Activated CD4-positive, alpha-beta T cell treated with anti-CD3 and anti-CD28 coated beads, Interleukin-10, Interleukin-2, amounts not matched to agents 100 ng/mL and 50 ng/mL, durations not matched to agents 16 hours and 8 hours (primary cell): ENCODE measurements at regions not wholly inside any gene's neighbourhood (a gene's known extent, or its start where the extent isn't known, plus 50 kb on each side); places are given as distances from the start of the nearest gene placed in this dataset.

Experiments used
- DNase-seq: peaks from one replicate; pipeline ENCODE4 v3.0.0-alpha.2; 2020

DNA sequence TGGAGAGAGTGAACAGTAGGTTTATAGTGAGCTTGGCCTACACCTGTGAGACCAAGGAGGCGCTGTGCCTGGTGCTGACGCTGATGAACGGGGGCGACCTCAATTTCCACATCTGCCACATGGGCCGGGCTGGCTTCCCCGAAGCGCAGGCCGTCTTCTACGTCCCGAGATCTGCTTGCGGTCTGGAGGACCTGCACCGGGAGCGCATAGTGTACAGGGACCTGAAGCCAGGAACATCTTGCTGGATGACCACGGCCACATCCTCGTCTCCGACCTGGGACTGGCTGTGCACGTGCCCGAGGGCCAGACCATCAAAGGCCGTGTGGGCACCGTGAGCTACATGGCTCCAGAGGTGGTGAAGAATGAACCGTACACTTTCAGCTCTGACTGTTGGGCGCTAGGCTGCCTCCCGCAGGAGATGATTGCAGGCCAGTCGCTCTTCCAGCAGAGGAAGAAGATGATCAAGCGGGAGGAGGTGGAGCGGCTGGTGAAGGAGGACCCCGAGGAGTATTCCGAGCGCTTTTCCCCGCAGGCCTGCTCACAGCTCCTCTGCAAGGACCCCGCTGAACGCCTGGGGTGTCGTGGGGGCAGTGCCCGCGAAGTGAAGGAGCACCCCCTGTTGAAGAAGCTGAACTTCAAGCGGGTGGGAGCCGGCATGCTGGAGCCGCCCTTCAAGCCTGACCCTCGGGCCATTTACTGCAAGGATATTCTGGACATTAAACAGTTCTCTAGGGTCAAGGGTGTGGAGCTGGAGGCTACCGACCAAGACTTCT is 139.0 kb downstream of the ZDHHC20 start:
- DNase-seq: no peak

GRCh38 chr13:21320642-21321034 is 138.5 kb downstream of the ZDHHC20 start:
- DNase-seq: no peak

DNA sequence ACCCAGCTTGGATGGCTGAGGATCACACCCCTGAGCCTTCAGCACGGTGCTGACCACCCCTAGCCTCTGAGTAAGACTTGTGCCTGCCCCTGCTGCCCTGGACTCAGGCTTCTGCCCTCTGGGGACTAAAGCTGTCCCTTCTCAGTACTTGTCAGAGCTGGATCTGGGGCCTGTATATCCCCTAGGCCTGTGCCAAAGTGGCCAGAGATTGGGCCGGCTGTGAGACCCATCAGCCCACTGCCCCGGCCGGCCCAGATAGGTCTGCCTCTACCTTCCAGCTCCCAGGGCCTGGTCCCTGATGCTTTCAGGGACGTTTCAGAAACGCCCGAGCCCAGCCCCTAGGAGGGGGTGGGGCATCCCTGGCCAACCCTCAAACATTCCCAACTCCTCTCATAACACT is 137.8 kb downstream of the ZDHHC20 start:
- no peak for DNase-seq

DNA sequence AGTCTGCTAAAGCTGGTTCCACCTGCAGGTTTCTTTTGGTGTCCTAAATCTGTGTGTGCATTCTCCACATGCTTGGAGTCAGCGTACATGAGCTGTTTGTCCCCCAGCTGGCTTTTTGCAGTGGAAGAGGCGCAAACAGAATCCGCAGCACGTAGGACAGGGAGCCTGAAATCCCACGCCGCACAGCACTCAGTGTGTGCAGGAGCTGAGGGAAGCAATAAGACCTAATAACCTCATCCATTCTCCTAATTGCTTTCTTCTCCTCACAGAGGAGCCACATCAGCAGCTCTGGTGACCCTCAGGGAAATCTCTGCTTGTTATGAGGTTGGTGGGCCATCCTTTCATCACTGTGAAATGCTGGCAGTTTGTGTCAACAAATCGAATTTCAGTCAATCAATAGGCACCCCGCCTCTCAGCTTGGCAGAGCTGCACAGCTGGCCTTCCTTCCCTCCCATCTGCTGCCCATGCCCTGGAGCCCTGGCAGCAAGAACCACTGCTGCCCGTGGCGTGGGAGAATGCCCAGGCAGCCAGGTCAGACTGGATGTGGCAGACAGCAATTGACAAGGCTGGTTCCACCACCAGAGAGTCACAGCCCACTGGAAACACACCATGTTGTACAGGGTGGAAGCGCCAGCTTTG is 136.7 kb downstream of the ZDHHC20 start:
- no peak for DNase-seq
